T-helper 2 cell (primary cell): ENCODE measurements at regions not wholly inside any gene's neighbourhood (a gene's known extent, or its start where the extent isn't known, plus 50 kb on each side); places are given as distances from the start of the nearest gene placed in this dataset.
A peak's percentile ranks its signal among the peaks of the same experiment; 100 is the strongest.

Source experiments
- DNase-seq, 5 experiments: peaks; one replicate each; pipeline versions ENCODE4 v3.0.0 to v3.0.0-alpha.2; 2012 to 2022

DNA sequence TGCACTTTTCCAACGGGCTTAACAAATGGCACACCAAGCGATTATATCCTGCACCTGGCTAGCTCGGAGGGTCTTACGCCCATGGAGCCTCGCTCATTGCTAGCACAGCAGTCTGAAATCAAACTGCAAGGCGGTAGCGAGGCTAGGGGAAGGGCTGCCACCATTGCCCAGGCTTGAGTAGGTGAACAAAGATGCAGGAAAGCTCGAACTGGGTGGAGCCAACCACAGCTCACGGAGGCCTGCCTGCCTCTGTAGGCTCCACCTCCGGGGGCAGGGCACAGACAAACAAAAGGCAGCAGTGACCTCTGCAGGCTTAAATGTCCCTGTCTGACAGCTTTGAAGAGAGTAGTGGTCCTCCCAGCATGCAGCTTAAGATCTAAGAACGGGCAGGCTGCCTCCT, 365.4 kb downstream of the MMUT start:
- DNase-seq = peak in 1 of 5 experiments; percentile 6

DNA sequence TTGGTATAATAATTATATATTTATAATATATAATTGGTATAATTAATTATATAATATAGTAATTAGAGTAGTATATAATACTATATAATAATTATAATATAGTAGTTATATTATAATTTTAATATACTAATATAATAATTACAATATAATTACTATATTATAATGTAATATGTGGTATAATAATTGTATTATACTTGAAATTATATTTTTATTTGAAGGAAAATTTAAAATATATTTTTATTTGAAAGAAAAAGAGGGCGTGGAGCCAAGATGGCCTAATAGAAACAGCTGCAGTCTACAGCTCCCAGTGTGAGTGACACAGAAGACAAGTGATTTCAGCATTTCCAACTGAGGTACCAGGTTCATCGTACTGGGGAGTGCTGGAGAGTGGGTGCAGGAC, 365.9 kb downstream of the MMUT start:
- DNase-seq = peak in 1 of 5 experiments; percentile 10

DNA sequence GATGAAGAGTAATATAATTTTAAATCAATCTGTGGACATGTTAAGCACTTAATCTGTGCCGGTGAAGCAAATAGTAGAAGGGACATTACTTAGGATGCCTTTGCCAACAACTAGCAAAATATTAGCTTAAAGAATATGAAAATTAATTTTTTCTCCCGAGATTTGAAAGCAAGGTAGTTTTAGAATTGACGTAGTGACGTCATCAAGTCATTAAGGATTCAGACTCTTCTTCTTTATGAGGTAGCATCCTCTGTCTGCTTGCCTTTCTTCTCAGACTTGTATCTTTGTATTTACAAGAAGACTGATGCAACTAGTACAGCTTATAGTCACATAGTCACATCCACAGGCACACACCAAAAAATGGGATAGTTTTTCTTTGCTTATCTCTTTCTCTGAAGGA, 374.4 kb downstream of the MMUT start:
- no peak for DNase-seq

DNA sequence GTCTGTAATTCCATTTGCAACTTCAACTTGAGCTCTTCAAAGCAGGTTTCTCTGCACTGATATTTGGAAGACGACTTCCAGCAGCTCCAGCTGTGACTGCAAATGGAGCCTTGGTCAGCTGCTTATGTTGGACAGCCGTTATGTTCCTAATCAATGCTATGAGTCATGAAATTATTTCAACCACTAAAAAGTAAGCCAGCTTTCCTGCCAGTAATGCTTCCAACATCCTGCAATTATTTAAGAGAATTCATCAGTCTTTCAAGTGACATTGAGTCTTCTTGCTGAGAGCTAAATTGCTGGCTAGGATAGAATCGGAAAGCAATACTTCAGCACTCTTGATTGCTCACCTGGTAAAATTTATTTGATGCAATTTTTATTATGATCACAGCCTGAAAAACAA, 375.7 kb downstream of the MMUT start:
- DNase-seq = no peak

DNA sequence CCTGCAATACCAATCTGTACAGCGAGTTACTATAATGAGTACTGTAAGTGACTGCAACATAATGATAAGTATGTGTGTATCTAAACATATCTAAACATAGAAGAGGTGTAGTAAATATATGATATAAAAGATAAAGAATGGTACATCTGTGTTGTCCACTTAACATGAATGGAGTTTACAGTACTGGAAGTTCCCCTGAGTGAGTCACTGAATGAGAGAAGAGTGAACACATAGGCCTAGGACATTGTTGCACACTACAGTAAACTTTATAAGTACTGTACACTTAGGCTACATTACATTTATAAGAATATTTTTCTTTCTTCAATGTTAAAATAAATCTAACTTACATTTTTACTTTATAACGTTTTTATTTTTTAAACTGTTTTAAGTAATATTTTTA, 380.4 kb downstream of the MMUT start:
- DNase-seq = no peak

DNA sequence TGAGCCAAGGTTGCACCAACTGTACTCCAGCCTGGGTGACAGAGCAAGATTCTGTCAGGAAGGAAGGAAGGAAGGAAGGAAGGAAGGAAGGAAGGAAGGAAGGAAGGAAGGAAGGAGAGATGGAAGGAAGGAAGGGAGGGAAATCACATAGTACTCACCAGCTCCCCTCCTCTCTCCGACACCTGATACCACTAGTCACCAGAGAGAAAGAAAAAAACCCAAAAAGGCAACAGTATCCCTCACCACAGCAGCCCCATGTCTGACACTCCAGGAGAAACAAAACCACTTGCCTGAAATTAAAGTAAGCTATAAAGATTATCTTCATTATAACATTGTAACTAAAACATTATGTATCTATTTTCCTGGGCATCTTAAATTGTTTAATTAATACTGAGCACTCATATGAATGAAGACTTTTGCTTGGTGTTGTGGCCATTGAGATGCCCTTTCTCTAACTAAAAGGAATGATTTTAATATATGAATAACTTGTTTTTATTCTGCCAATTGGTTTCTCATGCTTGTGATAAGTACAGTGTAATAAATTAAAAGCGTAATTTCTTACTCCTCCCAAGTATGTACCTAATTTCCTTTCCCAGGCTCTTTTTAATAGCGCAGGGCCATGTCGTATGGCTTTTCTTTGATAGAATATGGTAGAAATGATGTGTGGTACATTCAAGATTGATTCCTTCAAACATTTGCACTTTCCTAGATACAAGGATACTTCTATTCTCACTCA, 390.0 kb downstream of the MMUT start:
- DNase-seq = no peak

DNA sequence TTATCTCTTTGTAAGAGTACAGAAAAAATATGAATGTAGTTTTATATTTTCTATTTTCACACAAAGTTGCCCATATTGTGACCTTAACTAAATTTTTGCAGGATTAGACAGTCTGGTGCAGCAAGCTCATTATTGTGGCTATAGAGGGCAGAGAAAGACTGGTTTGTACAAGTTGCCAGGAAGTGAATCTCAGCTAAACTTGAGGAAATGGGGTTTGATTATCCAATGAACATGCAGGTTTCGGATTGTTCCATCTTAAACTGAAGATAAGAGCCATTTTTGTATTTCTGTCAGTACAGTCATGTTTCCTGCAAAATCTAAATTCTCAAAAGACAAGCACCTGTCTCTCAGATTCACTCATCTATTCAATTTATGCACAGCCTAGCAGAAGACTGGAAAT, 390.9 kb downstream of the MMUT start:
- DNase-seq = no peak

DNA sequence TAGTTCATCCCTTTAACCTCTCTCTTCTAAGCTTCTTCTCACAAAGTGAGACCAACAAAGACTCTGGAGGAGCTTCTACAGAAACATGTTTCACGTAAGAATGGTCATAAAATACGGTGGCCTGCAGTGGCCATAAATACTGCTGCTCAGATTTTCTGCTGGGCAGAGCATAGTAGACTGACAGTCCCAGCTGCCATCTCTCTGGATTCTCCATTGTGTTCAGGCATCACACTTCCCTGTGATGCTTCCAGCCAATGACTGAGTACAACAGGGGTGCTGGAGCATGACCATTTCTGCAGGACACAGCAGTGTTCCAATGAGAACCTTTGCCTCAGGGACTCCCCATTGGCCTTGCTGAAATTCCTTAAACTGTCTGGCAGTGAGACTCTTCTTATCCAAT, 392.6 kb downstream of the MMUT start:
- no peak for DNase-seq

DNA sequence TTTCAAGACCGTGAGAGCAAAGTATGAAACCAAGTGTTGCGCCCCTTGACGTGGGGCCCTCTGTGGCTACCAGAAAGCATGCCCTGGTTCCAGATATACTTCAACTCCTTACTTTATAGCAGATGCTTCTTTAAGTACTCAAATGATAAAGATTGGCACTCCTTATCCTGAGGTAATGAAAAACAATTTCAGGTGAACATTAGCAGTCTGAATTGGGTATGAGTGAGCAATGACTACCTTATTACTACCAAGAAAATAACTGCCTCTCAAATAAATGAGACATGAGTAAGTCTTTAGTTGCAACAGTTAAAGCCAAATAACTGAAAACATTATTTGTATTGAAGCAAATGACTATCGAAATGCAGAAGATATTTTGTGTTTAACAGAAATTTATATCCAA, 408.7 kb downstream of the MMUT start:
- no peak for DNase-seq

DNA sequence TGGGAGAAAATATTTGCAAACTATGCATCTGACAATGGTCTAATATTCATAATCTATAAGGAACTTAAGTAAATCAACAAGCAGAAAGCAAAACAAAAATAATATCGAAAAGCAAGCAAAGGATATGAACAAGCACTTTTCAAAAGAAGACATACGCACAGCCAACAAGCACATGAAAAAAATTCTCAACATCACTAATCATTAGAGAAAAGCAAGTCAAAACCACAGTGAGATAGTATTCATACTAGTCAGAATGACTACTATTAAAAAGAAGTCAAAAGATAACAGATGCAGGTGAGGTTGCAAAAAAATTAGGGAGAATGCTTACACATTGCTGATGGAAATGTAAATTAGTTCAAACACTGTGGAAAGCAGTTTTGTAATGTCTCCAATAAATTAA, 410.2 kb downstream of the MMUT start:
- DNase-seq = no peak

DNA sequence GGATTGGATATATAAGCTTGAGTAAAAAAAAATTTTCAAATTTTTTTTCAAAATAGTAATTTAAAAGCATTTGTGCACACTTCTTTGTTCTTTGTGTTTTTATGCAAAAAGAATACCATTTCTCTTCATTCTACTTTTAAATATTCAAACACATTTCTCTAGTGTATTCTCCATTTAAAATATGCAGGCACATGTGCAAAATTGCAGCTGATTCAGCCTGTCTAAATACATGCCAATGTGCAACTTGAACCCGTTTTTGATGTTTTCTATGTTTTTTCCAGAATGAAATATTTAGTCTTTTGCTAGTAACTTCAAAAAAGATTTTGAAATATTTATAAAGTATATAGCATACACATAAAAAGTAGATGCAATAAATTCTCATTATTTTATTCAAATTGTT, 411.8 kb downstream of the MMUT start:
- DNase-seq = no peak

DNA sequence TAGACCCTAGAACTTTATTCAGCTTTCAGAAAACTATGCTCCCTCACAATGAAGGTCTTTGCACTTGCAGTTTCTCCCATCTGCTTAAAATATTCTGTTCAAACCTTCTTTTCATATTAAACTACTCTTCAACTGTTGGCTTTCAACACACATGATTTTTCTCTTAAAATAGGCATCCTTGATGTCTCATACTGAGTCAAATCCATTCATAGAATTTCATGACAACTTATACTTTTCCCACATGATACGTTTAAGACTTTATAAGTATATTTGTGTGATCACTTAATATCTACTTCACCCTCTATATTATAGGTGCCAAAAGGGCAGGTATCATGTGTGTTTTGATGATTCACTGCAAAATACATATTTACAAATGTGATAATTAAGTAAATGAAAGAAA, 412.5 kb downstream of the MMUT start:
- DNase-seq = no peak

DNA sequence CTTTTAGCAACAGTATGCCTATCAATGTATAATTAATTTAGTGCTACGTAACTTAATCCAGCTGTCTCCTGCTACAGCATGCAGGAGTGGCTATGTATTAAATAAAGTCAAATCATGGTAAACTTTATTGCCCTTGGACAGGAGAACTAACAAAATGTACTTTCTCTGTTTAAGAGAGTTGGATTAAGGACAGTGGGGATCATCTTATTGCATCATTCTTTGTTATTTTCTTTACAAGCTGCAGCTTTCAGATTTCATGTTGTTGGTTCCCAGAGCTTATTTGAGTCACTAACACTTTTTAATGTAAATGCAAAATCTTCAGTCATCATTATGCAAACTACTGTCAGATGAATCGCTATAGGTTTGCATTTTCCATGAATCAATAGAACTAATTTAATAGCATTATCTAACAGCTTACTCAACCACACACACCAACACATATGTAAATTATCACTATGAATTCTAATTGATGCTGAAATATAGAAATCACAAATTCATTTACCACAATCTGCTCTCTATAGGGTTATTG, 424.7 kb downstream of the MMUT start:
- DNase-seq = no peak

DNA sequence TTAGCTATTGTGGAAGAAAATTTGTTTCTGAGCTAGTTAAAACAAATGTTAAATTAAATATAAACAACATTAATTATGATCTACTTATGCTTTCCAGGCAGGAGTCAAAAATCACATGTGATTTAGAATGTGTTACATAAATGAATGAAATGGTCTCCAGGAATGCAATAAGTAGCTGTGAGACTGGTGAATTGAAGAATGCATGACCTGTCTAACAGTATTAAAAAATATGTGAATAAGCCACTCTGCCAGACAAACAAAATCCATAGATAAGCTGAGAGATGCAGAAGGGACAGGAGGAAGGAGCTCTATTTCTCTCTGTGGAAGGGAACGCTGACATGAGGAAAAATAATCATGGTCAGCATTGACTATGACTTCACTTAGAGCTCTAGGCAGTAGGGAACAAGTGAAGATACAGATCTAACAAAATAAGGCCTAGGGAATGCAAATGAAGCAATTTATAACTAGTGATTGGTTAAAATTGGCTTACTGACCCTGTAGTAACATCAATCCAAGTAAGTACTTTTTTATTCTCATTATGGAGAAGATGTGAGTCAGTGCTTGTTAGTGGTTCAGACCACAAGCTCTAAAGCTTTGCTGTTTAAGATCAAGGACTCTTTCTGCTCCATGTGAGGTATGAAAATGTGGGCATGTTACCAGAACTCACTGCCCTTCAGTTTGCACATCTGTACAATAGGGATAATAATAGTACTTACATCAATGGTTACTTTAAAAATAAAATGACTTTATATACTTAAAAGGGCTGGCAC, 432.6 kb downstream of the MMUT start:
- no peak for DNase-seq

DNA sequence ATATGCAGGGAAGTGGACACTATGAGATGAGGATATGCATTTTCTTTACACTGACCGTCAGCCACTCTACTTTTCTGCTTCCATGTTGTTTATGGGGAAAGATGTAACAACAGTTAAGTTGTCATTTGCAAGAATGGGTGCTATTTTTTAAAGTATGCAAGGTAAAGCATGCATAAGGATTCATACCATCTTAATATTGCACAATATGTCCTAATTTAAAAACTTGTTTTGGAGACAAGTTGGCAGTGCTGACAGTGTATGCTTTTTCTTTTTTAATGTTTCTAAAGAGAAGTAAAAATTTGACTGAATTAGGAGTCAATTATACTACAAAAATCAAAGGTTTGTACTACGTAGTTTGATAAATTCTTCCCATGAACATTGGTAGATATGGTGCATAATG, 435.4 kb downstream of the MMUT start:
- no peak for DNase-seq

DNA sequence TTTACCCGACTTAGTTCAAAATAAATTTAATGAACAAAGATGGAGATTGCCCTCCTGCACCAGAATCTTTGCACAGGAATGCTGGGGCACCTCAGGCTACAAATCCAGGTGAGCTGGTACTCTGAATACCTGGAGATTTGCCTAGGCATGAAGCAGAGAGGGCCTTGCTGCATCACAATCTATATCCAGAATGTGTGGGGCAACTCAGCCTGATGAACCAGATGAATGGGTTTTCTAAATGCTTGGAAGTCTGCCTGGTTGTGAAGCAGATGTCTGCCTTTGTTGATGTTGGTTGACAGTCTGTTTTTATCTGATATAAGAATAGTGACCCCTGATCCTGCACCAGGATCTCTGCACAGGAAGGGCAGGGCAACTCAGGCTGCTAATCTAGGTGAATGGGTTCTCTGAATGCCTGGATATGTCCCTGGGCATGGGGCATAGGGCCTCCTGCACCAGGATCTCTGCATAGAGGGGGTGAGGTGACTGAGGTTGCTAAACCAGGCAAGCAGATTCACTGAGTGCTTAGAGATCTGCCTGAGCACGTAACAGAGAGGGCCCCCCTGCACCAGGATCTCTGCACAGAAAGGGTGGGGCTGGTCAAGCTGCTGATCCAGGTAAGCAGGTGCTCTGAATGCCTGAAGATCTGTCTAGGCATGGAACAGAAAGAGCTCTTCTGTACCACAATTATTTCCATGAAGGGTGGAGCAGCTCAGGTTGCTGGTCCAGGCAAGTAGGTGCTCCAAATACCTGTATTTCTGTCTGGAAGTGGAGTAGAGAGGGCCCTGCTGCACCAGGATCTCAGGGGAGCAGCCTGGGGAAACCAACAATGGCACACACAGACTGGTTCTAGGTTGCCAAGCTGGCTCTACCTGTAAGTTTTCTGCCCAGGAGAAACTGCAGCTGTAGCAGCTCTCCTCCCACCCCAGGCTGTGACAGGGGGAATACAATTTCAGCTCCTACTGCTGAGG, 437.5 kb downstream of the MMUT start:
- DNase-seq = no peak

DNA sequence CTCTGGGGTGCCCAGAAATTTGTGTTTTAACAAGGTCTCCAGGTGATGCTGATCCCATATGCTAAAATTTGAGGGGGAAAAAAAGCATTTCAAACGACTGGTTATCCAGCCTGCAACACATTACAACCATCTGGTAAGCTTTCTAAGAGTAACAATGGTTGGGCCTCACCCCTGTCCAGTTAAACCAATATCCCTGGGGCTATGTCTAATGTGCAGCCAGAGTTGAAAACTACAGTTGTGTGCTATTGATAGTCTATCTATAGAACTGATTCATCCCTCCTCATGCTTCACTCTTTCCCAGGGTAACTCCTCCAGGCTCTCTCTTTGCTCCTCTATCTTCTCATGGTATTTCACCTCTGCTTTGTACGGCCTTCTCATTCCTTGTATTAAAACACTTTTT, 458.3 kb downstream of the MMUT start:
- DNase-seq = no peak

DNA sequence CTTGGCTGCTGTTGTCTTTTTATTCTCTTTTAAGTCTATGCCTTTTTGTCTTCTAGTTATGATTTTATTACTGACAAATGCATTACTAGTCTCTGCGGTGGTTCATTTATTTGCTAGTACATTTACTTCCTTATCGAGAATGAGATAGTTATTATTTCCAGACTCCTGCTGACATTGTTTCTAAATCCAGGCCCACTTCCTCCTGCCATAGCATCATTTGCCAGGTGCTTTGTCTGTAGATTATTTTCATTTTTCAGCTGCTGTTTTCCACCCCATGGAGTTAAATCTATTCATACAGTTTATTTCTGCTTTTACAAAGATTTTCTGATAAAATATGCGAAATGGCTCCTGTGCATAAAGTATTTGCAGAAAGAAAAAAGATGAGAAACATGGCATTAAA, 459.7 kb downstream of the MMUT start:
- no peak for DNase-seq

DNA sequence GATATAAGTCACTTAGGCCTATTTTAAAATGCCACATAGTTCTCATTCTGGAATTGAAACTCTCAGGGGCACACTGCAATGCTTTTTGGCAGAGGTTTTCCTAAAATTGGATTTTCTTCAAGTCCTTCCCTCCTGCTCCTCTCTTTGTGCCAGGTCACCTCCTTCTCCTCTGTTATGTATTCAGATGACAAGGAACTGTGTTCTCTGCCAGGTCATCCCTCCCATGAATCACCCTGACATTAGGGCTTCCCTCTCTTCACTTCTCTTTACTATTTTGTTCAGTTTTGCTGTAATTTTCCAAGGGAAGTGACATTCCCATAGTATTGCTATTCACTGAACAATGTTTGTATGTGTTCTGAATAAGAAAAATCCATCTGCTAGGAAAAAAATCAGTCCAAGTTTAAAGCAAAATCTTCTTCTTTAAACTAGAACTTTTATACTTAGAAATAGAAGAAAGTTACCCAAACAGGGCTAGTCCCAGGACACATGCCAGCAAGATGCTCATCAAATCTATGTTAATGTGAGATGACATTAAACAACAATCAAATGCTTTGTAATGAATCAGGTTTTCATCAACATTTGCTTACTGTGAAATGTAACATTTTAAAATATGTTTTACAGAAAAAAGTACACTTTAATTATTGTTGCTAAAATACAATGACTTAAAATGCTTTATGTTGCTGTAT, 461.1 kb downstream of the MMUT start:
- no peak for DNase-seq

DNA sequence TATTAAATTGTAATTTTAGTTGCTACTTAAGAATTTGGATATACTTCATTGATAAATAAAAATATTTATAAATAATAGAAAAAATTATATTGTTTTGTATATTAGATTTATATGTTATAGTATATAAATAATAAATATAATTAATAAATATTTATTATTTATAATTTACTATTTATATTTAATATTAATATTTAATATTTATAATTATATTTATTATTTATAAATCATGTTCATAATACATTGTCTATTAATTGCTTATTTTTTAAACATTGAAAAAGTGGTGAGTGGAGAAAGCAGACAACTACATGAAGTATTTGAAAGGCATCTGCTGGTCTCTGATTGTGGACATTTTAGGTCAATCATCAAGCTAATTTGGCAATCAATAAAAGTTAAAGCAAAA, 464.5 kb downstream of the MMUT start:
- no peak for DNase-seq

DNA sequence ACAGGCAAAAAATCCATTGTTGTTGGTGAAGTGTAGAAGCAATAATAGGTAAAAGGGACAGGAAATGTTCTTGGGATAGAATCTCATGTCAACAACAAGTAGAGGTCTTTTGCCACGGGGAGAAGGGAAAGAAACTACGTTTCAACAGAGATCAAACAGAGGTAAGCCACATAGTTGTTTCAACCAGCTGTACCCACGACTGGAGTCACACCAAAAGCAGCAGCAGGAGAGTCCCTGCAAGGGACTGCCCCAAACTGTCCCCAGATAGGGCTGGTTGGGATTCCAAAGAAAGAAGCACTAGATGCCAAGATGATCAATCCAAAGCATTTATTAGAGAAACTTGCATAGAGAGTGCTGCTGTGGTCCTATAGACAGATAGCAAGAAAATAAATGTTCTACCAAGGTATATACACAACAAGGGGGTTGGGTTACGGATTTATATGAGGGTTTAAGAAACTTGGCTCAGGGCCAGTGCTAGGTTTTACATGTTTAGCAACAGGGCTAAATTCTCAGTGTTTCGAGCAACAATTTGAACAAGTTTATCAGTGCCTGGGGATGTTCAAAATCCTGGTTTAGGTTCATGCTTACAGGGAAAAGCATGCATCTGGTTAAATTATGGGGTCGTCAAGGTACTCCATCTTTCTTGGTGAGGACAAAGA, 466.5 kb downstream of the MMUT start:
- DNase-seq = no peak

DNA sequence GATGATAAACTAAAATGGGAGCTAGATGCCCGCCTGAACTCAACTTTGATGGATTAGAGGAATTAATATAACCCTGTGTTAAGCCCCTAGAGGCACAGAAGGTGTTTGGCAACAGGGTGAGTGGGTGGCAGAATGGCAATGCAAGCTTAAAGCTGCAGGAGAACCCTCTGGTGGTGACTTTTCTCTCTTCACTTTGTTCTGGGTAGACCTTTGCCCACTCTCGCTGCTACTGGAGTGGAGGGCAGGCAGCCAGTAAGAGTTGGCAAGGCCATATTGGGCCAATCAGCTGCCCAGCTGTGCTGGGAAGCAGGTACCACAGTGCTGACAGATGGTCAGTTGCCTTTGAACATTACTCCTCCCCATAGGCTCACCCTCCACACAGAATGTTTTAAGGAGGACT, 468.2 kb downstream of the MMUT start:
- no peak for DNase-seq
